ENCODE measurements at regions not wholly inside any gene's neighbourhood (a gene's known extent, or its start where the extent isn't known, plus 50 kb on each side); places are given as distances from the start of the nearest gene placed in this dataset.

DNA sequence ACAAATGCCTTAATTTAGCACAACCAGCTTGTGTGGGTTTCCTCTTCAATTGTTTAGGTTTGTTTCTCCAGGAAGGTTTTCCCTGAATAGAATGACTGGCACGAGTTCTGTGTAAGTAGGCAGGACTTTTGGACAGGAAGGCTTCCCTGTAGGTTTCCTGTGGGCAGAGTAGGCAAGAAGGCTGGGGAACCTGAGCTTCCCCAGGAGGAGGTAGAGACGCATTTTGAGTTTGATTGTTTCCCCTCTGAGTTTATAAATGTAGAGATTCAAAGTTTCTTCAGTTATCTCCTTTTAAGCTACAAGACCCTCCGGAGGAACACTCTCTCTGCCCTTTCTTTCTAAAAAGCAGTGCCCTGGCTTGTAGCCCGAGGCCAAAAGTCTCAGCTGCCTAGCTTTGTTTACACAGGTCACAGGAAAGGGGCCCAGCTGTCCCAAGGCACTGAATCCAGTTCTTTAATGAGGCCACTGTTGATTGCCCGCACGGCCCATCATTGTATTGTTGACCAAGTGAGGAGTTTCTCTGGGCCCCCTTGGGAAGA is 66.6 kb upstream of the RDX start:
- ChIA-PET CTCF (interaction anchor here (0.5 kb wide), 1 partner anchor 168 kb away, joined by 3 read pairs; no protein-coding TSS in a partner anchor), POLR2A (ENCODE audit: low non-redundant PET) (no interaction called here)
- TF ChIP-seq, protein P1, sequence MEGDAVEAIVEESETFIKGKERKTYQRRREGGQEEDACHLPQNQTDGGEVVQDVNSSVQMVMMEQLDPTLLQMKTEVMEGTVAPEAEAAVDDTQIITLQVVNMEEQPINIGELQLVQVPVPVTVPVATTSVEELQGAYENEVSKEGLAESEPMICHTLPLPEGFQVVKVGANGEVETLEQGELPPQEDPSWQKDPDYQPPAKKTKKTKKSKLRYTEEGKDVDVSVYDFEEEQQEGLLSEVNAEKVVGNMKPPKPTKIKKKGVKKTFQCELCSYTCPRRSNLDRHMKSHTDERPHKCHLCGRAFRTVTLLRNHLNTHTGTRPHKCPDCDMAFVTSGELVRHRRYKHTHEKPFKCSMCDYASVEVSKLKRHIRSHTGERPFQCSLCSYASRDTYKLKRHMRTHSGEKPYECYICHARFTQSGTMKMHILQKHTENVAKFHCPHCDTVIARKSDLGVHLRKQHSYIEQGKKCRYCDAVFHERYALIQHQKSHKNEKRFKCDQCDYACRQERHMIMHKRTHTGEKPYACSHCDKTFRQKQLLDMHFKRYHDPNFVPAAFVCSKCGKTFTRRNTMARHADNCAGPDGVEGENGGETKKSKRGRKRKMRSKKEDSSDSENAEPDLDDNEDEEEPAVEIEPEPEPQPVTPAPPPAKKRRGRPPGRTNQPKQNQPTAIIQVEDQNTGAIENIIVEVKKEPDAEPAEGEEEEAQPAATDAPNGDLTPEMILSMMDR (conservative IDR thresholded peaks at IDR 0.05; ENCODE audit: low read depth) = no peak
- DNase-seq (ENCODE audit: low spot score) = no peak
- H3K27ac ChIP-seq = no peak overlapping the region

DNA sequence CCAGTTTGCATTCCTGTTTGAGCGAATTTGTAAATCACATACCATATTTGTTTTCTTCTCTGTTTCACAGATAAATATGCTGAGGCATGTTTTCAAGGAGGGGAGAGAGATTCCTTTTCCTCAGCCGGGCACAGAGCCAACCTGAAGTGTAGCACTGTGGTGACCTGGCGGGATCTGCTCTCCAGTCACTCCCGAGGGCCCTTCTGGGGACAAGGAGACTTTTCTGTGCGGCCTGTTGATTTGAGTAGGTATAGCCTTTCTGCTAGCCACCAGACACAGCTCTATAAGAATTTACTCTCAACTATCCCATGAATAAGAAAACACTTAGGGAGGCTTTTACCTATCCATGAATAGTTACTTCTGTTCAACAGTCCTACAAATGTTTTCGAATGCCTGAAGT is 63.5 kb upstream of the FDX1 start:
- ChIA-PET POLR2A (ENCODE audit: low non-redundant PET) (no interaction called here), CTCF (no interaction called here)
- DNase-seq (ENCODE audit: low spot score) = peak; percentile 27
- peak overlapping the region; percentile 66 for H3K27ac ChIP-seq
- TF ChIP-seq, protein P1 (conservative IDR thresholded peaks at IDR 0.05; ENCODE audit: low read depth) = no peak

DNA sequence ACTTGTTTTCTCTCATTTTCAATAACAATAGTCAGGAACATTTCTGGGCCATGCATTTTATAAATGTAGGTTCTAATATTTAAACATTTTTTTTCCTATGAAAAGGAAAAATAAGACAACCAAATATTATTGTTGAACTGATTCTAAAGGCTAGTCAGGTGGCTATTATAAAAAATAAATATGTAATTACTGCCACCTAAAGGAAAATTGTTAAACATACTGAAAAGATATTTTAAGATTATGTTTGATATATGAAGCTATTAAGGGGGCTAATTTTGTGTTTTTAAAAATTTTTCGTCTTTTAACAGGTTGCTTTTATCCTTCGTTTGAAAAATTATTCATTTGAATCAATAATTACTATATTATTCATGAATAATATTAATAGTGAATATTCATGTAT is 62.2 kb upstream of the FDX1 start:
- TF ChIP-seq, protein P1 (conservative IDR thresholded peaks at IDR 0.05; ENCODE audit: low read depth) = peak; percentile 32
- ChIA-PET POLR2A (ENCODE audit: low non-redundant PET) (no interaction called here), CTCF (interaction anchor here (0.6 to 1.5 kb wide), 6 partner anchors 9 to 171 kb away, joined by 3 to 8 read pairs (median 3); no protein-coding TSS in a partner anchor)
- DNase-seq (ENCODE audit: low spot score) = no peak
- H3K27ac ChIP-seq = no peak overlapping the region

DNA sequence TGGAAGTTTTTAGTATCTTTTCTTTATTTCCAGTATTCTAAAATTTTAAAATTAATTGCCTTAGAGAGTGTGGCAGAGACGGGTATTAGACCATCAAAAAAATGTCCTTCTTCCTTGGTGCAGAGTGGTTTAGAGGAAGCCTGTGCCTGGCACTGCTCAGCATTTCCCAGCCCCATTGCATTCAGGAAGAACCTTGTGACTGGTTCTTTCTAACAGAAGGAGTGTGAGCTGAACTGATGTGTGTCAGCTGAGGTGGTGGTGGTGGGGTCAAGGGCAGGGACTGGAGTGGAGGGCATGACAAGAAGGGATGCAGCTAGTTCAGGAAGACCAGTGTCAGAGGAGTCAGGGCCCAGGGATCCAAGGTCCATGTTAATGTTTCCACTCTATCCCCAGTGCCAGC is 58.7 kb upstream of the FDX1 start:
- POLR2A ChIA-PET (ENCODE audit: low non-redundant PET) = no interaction called here
- TF ChIP-seq, protein P1 (conservative IDR thresholded peaks at IDR 0.05; ENCODE audit: low read depth) = no peak
- no peak overlapping the region for H3K27ac ChIP-seq
- no peak for DNase-seq (ENCODE audit: low spot score)
- CTCF ChIA-PET = no interaction called here

DNA sequence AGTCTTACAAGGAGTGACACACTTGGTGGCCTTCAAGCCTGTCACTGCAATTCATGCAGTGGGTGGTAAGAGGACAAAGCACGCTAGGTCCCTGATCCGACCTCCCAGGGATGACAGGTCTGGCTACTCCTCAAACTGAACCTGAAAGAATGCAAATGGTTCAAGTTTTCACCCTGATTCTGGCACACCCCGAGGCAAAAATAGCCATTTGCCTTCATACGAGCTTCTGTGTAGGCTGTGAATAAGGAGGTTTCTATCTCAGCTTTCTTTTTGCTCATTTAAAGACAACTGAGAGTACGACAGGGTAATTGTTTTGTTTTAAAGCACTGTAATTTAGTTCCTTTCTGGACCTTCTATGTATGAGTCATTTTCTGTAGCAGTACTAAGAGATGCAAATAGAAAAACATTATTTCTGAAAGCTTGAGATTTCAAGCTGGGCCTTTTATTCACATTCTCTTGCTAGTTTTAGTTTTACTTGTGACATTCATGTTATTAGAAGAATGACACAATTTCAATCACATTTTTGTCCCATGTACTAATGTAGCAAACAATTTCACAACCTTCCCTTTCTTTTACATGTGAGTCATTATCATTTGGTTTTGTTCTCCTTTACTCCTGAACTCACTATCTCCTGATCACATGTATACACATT is 56.6 kb upstream of the FDX1 start:
- no peak overlapping the region for H3K27ac ChIP-seq
- CTCF ChIA-PET = interaction anchor here (0.6 to 0.7 kb wide), 2 partner anchors 76 to 734 kb away, joined by 3 read pairs; no protein-coding TSS in a partner anchor
- TF ChIP-seq, protein P1 (conservative IDR thresholded peaks at IDR 0.05; ENCODE audit: low read depth) = no peak
- POLR2A ChIA-PET (ENCODE audit: low non-redundant PET) = no interaction called here
- peak; percentile 49 for DNase-seq (ENCODE audit: low spot score)

DNA sequence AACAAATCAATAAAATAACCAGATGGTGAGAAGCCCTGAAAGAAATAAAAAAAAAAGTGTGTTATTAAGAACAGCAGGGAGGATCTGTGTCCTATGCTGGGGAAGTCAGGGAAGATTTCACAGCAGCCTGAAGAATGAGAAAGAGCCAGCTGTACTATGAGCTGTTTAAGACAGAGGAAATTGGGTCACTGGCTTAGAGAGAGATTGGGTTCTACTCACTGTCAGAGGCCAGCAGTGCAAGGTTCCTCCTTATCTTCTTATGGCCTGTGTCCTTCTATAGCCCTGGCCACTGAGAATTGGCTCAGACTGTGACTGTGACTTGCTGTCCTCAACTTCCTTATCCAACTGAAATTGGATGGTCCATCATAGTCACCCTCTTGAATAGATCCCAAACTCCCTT is 54.8 kb upstream of the FDX1 start:
- TF ChIP-seq, protein P1 (conservative IDR thresholded peaks at IDR 0.05; ENCODE audit: low read depth) = no peak
- H3K27ac ChIP-seq = no peak overlapping the region
- ChIA-PET CTCF (interaction anchor here (0.6 to 1.2 kb wide), 3 partner anchors 88 to 428 kb away, joined by 3 to 4 read pairs (median 3); no protein-coding TSS in a partner anchor), POLR2A (ENCODE audit: low non-redundant PET) (no interaction called here)
- no peak for DNase-seq (ENCODE audit: low spot score)

Data from RWPE1 (cell line).